ENCODE measurements at regions not wholly inside any gene's neighbourhood (a gene's known extent, or its start where the extent isn't known, plus 50 kb on each side); places are given as distances from the start of the nearest gene placed in this dataset.
"Not testable (repeated sequence)": the region's sequence is repeated elsewhere in the genome, so short reads cannot be mapped to it uniquely, and the experiment has no call there.

DNA sequence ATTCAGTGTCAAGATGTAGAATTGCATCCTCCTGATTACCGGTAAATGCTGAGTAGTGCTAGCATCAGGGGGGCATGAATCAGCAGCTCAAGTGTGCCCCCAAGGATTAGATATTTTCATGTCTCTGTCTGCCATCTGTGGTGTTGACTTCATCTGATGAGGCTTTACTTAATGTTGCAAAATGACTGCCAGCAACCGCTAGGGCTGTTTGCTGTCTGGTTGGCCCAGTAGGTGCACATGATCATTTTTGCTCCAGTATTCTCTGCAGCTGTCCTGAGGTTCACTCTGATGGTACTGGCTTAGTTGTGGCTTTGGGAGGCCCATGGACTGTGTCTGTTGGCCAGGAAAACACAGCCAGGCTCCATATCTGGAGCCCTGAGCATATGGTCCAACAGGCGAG, 316.4 kb downstream of the SOX2 start:
- no peaks in the 10 kb centered on the region for H3K9me3 ChIP-seq
- 91% methylated on average over 3 of the region's 3 CpGs for WGBS
- no peaks in the 10 kb centered on the region for H3K27me3 ChIP-seq
- DNase-seq (ENCODE audit: low spot score in 2 of 2), result no peak
- TF ChIP-seq POLR2A (IDR thresholded peaks at IDR 0.05) (no peak), EP300 (IDR thresholded peaks at IDR 0.05) (no peak), POLR2AphosphoS5 (IDR thresholded peaks at IDR 0.05) (no peak)
- TF ChIP-seq, protein P1, sequence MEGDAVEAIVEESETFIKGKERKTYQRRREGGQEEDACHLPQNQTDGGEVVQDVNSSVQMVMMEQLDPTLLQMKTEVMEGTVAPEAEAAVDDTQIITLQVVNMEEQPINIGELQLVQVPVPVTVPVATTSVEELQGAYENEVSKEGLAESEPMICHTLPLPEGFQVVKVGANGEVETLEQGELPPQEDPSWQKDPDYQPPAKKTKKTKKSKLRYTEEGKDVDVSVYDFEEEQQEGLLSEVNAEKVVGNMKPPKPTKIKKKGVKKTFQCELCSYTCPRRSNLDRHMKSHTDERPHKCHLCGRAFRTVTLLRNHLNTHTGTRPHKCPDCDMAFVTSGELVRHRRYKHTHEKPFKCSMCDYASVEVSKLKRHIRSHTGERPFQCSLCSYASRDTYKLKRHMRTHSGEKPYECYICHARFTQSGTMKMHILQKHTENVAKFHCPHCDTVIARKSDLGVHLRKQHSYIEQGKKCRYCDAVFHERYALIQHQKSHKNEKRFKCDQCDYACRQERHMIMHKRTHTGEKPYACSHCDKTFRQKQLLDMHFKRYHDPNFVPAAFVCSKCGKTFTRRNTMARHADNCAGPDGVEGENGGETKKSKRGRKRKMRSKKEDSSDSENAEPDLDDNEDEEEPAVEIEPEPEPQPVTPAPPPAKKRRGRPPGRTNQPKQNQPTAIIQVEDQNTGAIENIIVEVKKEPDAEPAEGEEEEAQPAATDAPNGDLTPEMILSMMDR (IDR thresholded peaks at IDR 0.05), result no peak
- no peak overlapping the region for H3K4me3 ChIP-seq
- H3K36me3 ChIP-seq, result no peaks in the 10 kb centered on the region
- no peak overlapping the region for H3K27ac ChIP-seq
- H3K4me1 ChIP-seq, result no peaks in the 10 kb centered on the region

DNA sequence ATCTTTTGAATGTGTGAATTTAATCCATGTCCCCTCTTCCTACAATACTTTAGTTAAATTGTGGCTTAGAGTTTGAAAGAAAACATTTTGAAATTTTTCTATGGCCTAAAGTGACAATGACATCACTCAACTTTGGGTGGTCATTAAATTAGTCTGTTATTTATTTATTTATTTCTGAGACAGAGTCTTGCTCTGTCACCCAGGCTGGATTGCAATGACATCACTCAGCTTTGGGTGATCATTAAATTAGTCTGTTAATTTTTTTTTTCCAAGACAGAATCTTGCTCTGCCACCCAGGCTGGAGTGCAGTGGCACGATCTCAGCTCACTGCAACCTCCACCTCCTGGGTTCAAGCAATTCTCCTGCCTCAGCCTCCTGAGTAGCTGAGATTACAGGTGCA, 322.5 kb downstream of the SOX2 start:
- H3K4me3 ChIP-seq, result not testable (repeated sequence)

DNA sequence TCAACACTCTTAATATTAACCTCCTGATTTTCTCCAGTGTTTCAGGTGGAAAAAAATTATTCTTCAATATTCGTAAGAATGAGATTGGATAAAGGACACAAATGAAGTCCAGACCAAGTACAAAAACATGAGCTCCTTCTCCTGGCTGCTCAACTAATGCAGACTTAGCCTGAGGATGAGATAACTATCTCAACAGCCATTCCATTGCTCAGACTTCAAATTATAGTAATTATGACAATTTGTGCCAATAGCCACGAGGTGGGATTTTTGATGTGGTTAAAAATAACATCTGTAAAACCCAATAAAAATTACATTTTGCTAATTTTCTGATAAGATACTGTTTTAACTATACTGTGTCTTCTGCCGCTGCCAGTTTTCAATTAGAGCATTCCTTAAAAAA, 323.6 kb downstream of the SOX2 start:
- no peaks in the 10 kb centered on the region for H3K27me3 ChIP-seq
- no peaks in the 10 kb centered on the region for H3K9me3 ChIP-seq
- DNase-seq (ENCODE audit: low spot score in 2 of 2), result no peak
- no peaks in the 10 kb centered on the region for H3K4me1 ChIP-seq
- H3K4me3 ChIP-seq, result no peak overlapping the region
- no peak overlapping the region for H3K27ac ChIP-seq
- WGBS, result 57% methylated on average over 3 of the region's 3 CpGs
- no peak for TF ChIP-seq POLR2A (IDR thresholded peaks at IDR 0.05)
- no peak for TF ChIP-seq POLR2AphosphoS5 (IDR thresholded peaks at IDR 0.05)
- no peak for TF ChIP-seq EP300 (IDR thresholded peaks at IDR 0.05)
- H3K36me3 ChIP-seq, result no peaks in the 10 kb centered on the region

More for the DNA sequence above, 322.5 kb downstream of the SOX2 start:
- not testable (repeated sequence) for H3K4me1 ChIP-seq; H3K9me3 ChIP-seq; H3K27me3 ChIP-seq; DNase-seq (ENCODE audit: low spot score in 2 of 2); H3K36me3 ChIP-seq; H3K27ac ChIP-seq
- 68% methylated on average over 1 of the region's 1 CpG for WGBS

DNA sequence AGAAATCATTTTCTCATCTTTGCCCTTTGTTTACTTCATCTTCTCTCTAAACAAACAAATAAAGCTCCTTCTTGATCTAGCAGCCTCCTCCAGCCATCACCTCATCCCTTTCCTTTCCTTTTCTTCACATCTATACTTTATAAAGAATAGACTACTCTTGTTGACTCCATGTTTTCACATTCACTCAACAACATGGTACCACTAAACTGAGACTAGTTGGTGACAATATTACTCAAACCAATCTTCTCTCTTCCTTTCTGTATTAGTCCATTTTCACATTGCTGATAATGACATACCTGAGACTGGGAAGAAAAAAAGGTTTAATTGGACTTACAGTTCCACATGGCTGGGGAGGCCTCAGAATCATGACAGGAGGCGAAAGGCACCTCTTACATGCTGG, 324.7 kb downstream of the SOX2 start:
- DNase-seq (ENCODE audit: low spot score in 2 of 2), result no peak
- no peaks in the 10 kb centered on the region for H3K36me3 ChIP-seq
- WGBS, result 88% methylated on average over 1 of the region's 1 CpG
- no peaks in the 10 kb centered on the region for H3K4me1 ChIP-seq
- H3K27me3 ChIP-seq, result no peaks in the 10 kb centered on the region
- H3K9me3 ChIP-seq, result no peaks in the 10 kb centered on the region
- no peak overlapping the region for H3K4me3 ChIP-seq
- H3K27ac ChIP-seq, result no peak overlapping the region
- no peak for TF ChIP-seq POLR2AphosphoS5 (IDR thresholded peaks at IDR 0.05)
- no peak for TF ChIP-seq EP300 (IDR thresholded peaks at IDR 0.05)
- no peak for TF ChIP-seq POLR2A (IDR thresholded peaks at IDR 0.05)
- TF ChIP-seq, protein P1 (IDR thresholded peaks at IDR 0.05), result no peak

DNA sequence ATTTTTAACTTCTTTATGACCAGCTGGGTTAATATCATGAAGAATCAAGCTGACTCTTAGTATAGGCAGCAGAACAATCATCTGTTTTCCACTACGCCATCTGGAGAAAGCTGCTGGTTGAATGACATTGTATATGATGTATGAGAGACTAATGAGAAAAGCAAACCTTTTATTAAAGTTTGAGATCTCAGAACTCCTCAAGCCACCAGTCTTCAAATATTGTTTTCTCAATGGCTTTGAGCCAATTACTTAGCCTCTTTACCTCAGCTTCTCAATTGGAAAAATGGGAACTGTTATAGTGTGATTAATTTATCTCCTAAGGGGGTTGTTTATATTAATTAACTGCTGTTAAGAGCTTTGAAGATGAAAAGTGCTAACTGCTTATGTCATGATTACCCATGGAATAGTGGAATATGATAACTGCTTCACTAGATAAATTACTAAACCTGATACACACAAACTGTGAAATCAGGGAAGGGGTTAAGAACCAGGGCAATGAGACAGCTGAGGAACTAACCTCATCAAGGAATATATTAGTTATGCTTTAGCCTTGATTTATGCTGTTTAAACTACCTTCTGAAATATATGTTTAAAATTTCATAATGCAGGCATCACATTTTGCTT, 330.1 kb downstream of the SOX2 start:
- Histone ChIP-seq H3K27ac (no peak overlapping the region), H3K4me1 (peaks cover 8% of the 10 kb centered on the region), H3K36me3 (no peaks in the 10 kb centered on the region), H3K27me3 (no peaks in the 10 kb centered on the region), H3K9me3 (no peaks in the 10 kb centered on the region), H3K4me3 (no peak overlapping the region)
- 64% methylated on average over 1 of the region's 1 CpG for WGBS
- DNase-seq (ENCODE audit: low spot score in 2 of 2), result no peak
- no peak for TF ChIP-seq POLR2A (IDR thresholded peaks at IDR 0.05)
- TF ChIP-seq, protein P1 (IDR thresholded peaks at IDR 0.05), result no peak
- TF ChIP-seq EP300 (IDR thresholded peaks at IDR 0.05), result no peak
- TF ChIP-seq POLR2AphosphoS5 (IDR thresholded peaks at IDR 0.05), result no peak

DNA sequence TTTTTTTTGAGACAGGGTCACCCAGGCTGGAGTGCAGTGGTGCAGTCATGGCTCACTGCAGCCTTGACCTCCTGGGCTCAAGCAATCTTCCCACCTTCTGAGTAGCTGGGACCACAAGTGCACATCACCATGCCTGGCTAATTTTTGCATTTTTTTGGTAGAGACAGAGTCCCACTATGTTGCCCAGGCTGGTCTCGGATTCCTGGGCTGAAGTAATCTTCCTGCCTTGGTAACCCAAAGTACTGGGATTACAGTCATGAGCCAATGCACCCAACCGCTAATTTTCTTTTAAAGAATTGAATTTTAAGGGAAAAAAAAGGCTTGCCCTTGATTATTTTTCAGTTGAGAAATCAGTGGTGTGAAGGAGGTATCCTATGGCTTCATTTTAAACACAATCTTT, 334.0 kb downstream of the SOX2 start:
- Histone ChIP-seq H3K9me3 (no peaks in the 10 kb centered on the region), H3K4me1 (peaks cover 12% of the 10 kb centered on the region), H3K27me3 (no peaks in the 10 kb centered on the region), H3K4me3 (no peak overlapping the region), H3K36me3 (no peaks in the 10 kb centered on the region), H3K27ac (no peak overlapping the region)
- 72% methylated on average over 2 of the region's 2 CpGs for WGBS
- TF ChIP-seq POLR2AphosphoS5 (IDR thresholded peaks at IDR 0.05), result no peak
- DNase-seq (ENCODE audit: low spot score in 2 of 2), result no peak

All from suprapubic skin (tissue), 4 donors.